ENCODE measurements at regions not wholly inside any gene's neighbourhood (a gene's known extent, or its start where the extent isn't known, plus 50 kb on each side); places are given as distances from the start of the nearest gene placed in this dataset.

DNA sequence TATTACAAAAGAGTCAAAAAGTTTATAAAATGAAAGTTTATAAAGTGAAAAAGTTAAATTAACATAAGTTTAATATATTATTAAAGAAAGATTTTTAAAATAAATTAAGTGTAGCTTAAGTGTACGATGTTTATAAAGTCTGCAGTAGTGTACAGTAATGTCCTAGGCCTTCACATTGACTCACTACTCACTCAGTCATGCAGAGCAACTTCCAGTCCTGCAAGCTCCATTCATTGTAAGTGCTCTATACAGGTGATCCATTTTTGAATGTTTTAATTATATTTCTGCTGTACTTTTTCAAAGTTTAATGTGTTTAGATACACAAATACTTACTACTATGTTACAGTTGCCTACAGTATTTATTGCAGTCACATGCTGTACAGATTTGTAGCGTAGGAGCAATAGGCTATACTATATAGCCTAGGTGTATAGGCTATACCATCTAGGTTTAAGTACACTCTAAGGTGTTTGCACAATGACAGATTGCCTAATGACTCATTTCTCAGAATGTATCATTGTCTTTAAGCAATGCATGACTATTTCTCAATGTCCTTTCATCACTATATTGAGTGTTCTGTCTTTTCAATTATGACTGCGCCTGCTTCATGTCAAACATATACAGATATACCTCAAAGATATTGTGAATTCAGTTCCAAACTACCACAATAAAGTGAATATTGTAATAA lies 1110.3 kb upstream of the MAP3K7 start:
- DNase-seq (ENCODE audit: low spot score) = no peak

- DNase-seq (ENCODE audit: low spot score) = no peak
Observed at GRCh38 chr6:91695221-91695620, 1108.3 kb upstream of the MAP3K7 start.

DNA sequence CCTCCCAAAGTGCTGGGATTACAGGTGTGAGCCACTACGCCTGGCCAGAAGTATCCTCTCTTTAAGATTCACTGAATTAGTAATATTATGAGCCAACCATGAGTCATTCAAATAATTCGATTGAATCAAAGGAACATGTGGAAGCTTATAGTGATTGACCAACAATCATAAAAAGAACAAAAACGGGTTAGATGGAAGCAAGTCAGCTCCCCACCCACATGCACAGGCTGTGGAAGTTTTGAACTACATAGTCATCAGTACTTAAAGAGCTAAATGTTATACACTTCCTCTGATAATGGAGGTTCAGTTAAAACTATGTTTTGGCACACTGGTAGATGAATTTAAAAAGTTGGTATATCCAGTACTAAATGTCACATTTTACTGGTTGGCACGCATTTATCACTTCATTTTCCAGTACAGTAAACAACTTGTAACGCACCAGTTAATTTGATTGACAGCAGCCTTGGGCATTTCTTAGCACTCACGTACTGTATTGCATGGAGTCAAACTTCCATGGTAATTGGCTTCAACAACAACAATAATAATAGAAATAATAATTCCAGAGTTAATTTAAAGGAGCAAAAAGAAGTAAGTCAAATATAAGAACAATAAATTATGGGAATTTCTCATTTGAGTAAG lies 1107.3 kb upstream of the MAP3K7 start:
- DNase-seq (ENCODE audit: low spot score) = no peak

DNA sequence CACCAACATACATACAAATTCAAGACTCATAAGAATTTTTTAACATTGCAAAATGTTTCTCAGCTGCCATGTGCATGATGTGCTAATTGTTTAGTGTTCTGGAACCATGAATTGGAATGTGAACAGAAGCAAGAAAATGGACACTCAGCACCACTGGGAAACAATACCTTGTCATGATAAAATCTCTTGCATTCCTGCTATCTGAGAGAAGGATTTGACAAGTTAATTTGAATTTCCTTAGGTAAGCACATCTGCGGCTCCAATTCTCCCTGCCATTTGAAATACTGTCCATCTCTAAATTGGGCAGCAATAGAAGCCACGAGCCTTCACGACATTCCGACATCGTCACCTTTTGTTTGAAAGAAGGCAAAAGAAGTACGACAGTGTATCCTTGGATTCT lies 1104.6 kb upstream of the MAP3K7 start:
- no peak for DNase-seq (ENCODE audit: low spot score)

DNA sequence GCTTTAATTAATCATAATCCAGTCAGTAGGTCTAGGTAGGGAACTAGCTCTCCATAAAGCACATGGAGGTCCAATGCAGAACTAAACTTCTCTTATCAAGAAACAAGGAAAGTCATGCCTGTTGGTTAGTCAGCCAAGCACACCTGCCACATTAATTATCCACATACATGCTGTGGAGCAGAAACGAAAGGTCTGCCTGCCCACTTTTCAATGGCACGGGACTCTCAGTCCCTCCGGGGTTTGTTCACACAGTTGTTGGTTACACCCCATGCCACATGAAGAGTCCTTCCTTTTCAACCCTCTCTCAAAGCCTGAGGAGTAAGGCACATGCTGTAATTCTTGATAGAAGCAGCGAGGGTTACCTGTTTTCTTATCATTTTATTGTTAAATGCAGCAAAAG lies 1096.4 kb upstream of the MAP3K7 start:
- DNase-seq (ENCODE audit: low spot score) = no peak

- no peak for DNase-seq (ENCODE audit: low spot score)
Observed at GRCh38 chr6:91681296-91681695, 1094.4 kb upstream of the MAP3K7 start.

- DNase-seq (ENCODE audit: low spot score) = no peak
Observed at GRCh38 chr6:91678679-91679446, 1092.0 kb upstream of the MAP3K7 start.

DNA sequence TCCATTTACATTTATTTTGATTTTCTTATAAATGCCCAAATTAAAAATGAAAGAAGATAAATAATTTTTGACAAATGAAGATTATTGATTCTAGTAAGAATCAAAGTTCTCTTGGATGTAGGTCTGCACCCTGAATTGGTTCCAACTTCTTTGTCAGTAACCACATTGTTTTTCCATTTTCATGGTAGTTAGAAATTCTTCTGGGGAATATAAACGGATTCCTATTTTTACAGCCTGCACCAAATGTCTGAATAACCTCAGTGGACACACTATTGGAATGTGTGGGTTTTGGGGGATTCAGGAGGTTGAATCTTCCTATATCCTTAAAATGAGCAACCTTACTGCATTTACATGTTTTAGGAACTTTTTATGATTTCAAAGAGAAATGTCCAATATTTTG lies 1085.3 kb upstream of the MAP3K7 start:
- no peak for DNase-seq (ENCODE audit: low spot score)

DNA sequence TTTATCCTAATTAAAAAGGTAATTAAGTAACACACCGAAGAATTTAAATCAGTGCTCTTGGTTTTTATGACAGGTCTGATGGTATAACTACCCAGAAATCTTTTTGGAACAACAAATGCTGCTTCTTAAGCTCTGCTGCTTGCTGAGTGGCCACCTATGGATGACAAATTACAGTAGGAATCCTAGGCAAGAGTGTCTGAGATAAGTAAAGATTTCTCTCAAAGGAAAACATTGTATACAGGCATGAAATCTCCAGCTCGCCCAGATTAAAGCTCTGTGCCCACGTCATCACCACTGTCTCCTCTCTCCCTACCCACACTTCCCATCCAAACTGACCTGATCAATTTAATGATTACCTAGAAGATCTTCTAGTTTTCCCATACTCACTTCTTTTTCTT lies 1083.0 kb upstream of the MAP3K7 start:
- no peak for DNase-seq (ENCODE audit: low spot score)

DNA sequence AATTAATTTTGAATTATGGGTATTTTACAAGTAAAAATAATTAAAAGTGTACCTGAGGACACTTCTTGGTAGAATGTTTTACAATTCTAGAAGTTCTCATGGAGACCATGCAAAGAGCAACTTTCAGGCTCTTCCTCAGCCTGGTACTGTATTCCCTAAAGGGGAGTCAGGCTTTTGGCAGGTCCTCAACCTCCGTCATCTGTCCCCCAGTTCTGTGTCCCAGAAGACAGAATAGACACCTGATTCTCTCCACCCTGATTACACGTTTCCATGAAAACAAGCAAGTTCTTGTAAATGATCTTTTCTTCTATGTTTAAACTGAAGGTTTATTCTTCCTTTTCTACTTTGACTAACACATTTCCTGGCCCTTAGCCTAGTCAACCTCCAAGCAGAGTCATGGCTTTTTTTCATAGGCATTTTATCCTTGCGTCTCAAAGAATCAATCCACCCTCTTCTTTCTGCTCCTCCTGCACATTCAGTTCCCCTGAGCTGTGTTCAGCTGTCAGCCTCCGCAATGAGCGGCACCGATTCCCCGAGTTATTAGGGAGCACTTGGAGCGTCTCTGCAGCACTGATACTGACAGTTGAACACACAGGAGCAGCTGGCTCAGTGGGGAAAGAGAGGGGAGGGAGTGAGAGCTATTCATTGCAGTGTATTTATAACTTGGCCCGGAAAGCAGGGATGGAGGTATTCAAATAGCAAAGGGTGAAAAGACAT lies 1082.4 kb upstream of the MAP3K7 start:
- no peak for DNase-seq (ENCODE audit: low spot score)

DNA sequence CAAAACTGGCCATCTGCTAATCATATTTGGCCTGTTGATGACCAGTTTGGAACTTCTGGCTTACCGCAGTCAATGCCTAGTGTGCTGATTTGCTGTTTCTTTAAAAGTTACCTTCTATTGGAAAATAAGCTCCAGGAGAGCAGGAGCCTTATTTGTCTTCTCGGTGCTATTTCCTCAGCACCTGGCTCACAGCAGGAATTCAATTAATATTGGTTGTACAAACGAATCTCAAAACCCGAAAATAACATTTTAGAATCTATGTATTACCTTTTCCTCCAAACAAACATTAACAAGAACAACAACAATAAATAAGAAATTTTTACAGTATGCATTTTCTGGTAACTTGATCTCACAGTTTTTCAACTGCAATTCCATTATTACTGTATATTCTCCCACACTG lies 1080.7 kb upstream of the MAP3K7 start:
- DNase-seq (ENCODE audit: low spot score) = no peak

- no peak for DNase-seq (ENCODE audit: low spot score)
Observed at GRCh38 chr6:91664327-91664959, 1077.6 kb upstream of the MAP3K7 start.

GRCh38 chr6:91660893-91661292 lies 1074.0 kb upstream of the MAP3K7 start:
- DNase-seq (ENCODE audit: low spot score) = no peak

- DNase-seq (ENCODE audit: low spot score) = no peak
Observed at GRCh38 chr6:91659891-91660290, 1073.0 kb upstream of the MAP3K7 start.

DNA sequence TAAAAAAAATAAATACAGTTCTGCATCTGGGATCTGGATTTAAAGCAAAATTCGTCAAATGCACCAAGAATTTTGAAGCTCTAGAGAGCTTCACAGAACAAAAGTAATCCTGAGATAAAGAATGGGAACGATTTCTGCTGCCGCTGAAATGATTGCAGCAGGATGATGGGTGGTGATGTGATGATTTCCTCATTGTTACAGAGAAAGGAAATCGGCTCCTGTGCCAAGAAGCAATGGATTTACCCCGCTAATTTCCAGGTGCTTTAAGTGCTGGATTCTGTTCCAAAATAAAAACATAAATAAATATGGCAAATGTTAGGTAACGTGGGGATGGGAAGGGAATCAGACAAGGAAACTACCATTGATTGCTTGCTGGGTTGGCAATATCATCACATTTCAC lies 1067.9 kb upstream of the MAP3K7 start:
- DNase-seq (ENCODE audit: low spot score) = no peak

DNA sequence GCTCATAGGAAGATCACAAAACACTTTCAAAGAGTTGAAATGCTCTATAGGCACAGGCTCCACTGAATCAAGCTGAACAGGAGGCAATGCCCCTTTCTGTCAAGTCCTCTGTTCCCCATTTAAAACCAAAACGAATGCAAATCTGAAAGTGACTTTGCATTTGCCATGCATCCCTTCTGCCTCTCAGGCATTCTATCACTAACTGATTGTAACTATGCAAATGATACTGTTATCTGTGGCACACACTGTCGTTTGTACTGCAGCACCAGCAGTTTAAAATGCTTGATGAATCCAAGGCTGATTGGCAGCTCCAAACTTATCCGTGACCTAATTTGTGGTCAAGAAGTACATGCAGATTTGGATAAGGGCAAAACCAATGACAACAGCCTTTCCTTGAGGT lies 1067.5 kb upstream of the MAP3K7 start:
- no peak for DNase-seq (ENCODE audit: low spot score)

GRCh38 chr6:91653895-91654294 lies 1067.0 kb upstream of the MAP3K7 start:
- DNase-seq (ENCODE audit: low spot score) = no peak

- no peak for DNase-seq (ENCODE audit: low spot score)
Observed at GRCh38 chr6:91653076-91653723, 1066.3 kb upstream of the MAP3K7 start.

DNA sequence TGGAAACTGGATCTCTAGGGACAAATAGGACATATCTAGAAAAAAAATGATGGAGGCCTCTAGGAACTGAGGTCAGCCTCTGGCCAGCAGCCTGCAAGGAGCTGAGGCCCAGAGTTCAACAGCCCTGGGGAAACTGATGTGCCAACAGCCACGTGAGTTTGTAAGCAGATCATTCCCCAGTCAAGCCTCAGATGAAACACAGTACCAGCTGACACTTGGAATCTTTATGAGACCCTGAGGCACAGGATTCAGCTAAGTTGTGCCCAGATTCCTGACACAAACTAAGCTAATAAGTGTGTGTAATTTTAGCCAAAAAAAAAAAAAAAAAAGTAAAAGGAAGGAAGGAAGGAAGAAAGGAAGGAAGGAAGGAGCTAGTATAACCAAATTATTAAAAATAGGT lies 1059.8 kb upstream of the MAP3K7 start:
- no peak for DNase-seq (ENCODE audit: low spot score)

- no peak for DNase-seq (ENCODE audit: low spot score)
Observed at GRCh38 chr6:91645811-91646210, 1058.9 kb upstream of the MAP3K7 start.

GRCh38 chr6:91637217-91637616 lies 1050.3 kb upstream of the MAP3K7 start:
- no peak for DNase-seq (ENCODE audit: low spot score)

DNA sequence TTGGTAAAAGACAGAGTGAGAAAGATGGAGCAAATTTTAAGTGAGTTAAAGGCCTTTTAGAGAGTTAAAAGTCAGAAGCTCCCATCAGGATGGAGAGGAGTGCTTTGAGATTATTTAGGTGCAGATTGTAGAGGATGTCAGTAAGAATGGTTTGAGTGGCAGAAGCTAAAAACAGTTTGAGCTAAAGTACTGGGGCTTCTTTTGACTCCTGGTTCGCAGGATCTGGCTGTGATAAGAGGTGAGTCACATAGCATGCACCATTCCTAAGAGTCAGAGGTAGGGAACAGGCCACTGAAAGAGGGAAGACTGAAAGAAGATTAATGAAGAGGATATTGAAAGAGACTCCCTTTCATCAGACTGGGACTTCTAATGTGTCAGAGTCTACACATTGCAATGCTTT lies 1047.9 kb upstream of the MAP3K7 start:
- no peak for DNase-seq (ENCODE audit: low spot score)
